HCT116 (cell line): ENCODE measurements at regions not wholly inside any gene's neighbourhood (a gene's known extent, or its start where the extent isn't known, plus 50 kb on each side); places are given as distances from the start of the nearest gene placed in this dataset.

Source experiments
- ATAC-seq: fragments of 200-7000 bp; cut with Tn5 transposase; 2 replicates; pipeline ENCODE4 v1.9.1; 2020; ENCODE audit warnings: mild to moderate bottlenecking, moderate library complexity
- BruUV-seq: library from RNA; stranded (reverse); fragments of 400-500 nt; replicated peaks from 2 replicates; lab custom pipeline; 2021; lab: Mats Ljungman, UMichigan
- CTCF ChIA-PET: fragments of 300-600 bp; sonication (Branson Sonifier 250); formaldehyde crosslinking; loops from one replicate; lab custom pipeline; 2021; ENCODE audit warnings: antibody characterized with exemption; lab: Charles Lee
- POLR2A ChIA-PET: fragments of 300-600, 350-600 bp; sonication (Branson Sonifier 250); formaldehyde crosslinking; loops from one replicate; lab custom pipeline; 2021; ENCODE audit warnings: antibody characterized with exemption; lab: Charles Lee
- RAD21 ChIA-PET, 2 experiments: fragments of 300-600 bp; sonication (Branson Sonifier 250); formaldehyde crosslinking; loops; one replicate each; lab custom pipeline; 2023; ENCODE audit warnings: low total read pairs in 2 of 2; ENCODE audit not compliant: uncharacterized antibody in 2 of 2, unreplicated experiment in 2 of 2, low non-redundant PET in 1 of 2; lab: Charles Lee
- DNase-seq: peaks from one replicate; pipeline ENCODE4 v3.0.0-alpha.2; 2010; ENCODE audit warnings: low read depth, low spot score
- H2AFZ ChIP-seq: fragments of 200-600 bp; shearing (Covaris generic), sonication (generic); 2 replicates; pipeline ENCODE4 v1.6.1; 2017; ENCODE audit warnings: low read depth, mixed run types, mixed read lengths, antibody characterized with exemption, low read length; ENCODE audit not compliant: poor library complexity, severe bottlenecking
- H3K27ac ChIP-seq: 2 replicates; pipeline ENCODE4 v1.5.1; 2012; ENCODE audit warnings: low read depth, low read length
- H3K27me3 ChIP-seq: fragments of 200-600 bp; sonication (generic); 2 replicates; pipeline ENCODE4 v1.6.1; 2016; ENCODE audit warnings: mixed run types, low read length, mixed read lengths; ENCODE audit not compliant: insufficient read depth
- H3K36me3 ChIP-seq, 2 experiments: fragments of 200-500 bp in 1 of 2; fragments of 200-600 bp in 1 of 2; sonication (Bioruptor generic) in 1 of 2; sonication (generic) in 1 of 2; 2 replicates each; pipeline versions ENCODE4 v1.5.1 to v1.6.1; 2014 to 2016; ENCODE audit warnings: low read length in 2 of 2, inconsistent platforms in 1 of 2, mixed read lengths in 1 of 2, mixed run types in 1 of 2; ENCODE audit not compliant: insufficient read depth in 2 of 2, control insufficient read depth in 1 of 2
- H3K4me1 ChIP-seq, 2 experiments: fragments of 200-600 bp in 1 of 2; sonication (generic) in 1 of 2; 2 replicates each; pipeline versions ENCODE4 v1.5.1 to v1.6.1; 2012 to 2017; ENCODE audit warnings: low read length in 2 of 2, inconsistent platforms in 1 of 2, mild to moderate bottlenecking in 1 of 2, mixed read lengths in 1 of 2, mixed run types in 1 of 2, moderate library complexity in 1 of 2; ENCODE audit not compliant: insufficient read depth in 2 of 2, control insufficient read depth in 1 of 2
- H3K4me2 ChIP-seq: fragments of 200-600 bp; sonication (generic); 2 replicates; pipeline ENCODE4 v1.6.1; 2017; ENCODE audit warnings: mixed run types, low read length, mixed read lengths
- H3K4me3 ChIP-seq, 2 experiments: fragments of 200-600 bp in 1 of 2; sonication (generic) in 1 of 2; replicated peaks in 1 of 2; 2 replicates each; pipeline ENCODE4 v1.5.1; 2011 to 2016; ENCODE audit warnings: low read length in 2 of 2, control low read depth in 1 of 2, low read depth in 1 of 2, mild to moderate bottlenecking in 1 of 2, mixed read lengths in 1 of 2, mixed run types in 1 of 2
- H3K79me2 ChIP-seq: fragments of 200-600 bp; sonication (generic); 2 replicates; pipeline ENCODE4 v1.6.1; 2017; ENCODE audit warnings: mild to moderate bottlenecking, mixed run types, low read length, moderate library complexity, mixed read lengths; ENCODE audit not compliant: insufficient read depth
- H3K9ac ChIP-seq: fragments of 200-600 bp; sonication (generic); 2 replicates; pipeline ENCODE4 v1.6.1; 2016; ENCODE audit warnings: low read length, mixed read lengths
- H3K9me2 ChIP-seq: fragments of 200-600 bp; sonication (generic), shearing (Covaris generic); 2 replicates; pipeline ENCODE4 v1.6.1; 2017; ENCODE audit warnings: mixed run types, mild to moderate bottlenecking, moderate library complexity; ENCODE audit not compliant: insufficient read depth
- H3K9me3 ChIP-seq, 2 experiments: fragments of 200-500 bp in 1 of 2; fragments of 200-600 bp in 1 of 2; sonication (Bioruptor generic) in 1 of 2; sonication (generic) in 1 of 2; 2 replicates each; pipeline ENCODE4 v1.6.1; 2014 to 2017; ENCODE audit warnings: low read length in 2 of 2, mixed read lengths in 2 of 2, inconsistent platforms in 1 of 2, low read depth in 1 of 2, mild to moderate bottlenecking in 1 of 2, mixed run types in 1 of 2, moderate library complexity in 1 of 2; ENCODE audit not compliant: control insufficient read depth in 1 of 2, insufficient read depth in 1 of 2
- H4K20me1 ChIP-seq: fragments of 200-600 bp; sonication (generic), shearing (Covaris generic); 2 replicates; pipeline ENCODE4 v1.6.1; 2017; ENCODE audit warnings: mixed run types, mild to moderate bottlenecking, moderate library complexity; ENCODE audit not compliant: insufficient read depth
- ATF3 ChIP-seq: IDR thresholded peaks from 2 replicates; pipeline ENCODE4 v1.6.1; 2012
- CBX3 ChIP-seq: IDR thresholded peaks from 2 replicates; pipeline ENCODE4 v1.6.1; 2012; ENCODE audit warnings: low read depth
- CEBPB ChIP-seq: IDR thresholded peaks from 2 replicates; pipeline ENCODE4 v1.6.1; 2012; ENCODE audit warnings: low read depth
- EGR1 ChIP-seq: IDR thresholded peaks from 2 replicates; pipeline ENCODE4 v1.6.1; 2012; ENCODE audit warnings: low read depth
- EZH2 ChIP-seq: fragments of 200-600 bp; sonication (generic); IDR thresholded peaks from 2 replicates; pipeline ENCODE4 v1.6.1; 2017; ENCODE audit warnings: antibody characterized with exemption, mixed run types
- EZH2phosphoT487 ChIP-seq: fragments of 200-600 bp; IDR thresholded peaks from 2 replicates; pipeline ENCODE4 v1.6.1; 2018; ENCODE audit warnings: antibody characterized with exemption, borderline replicate concordance
- FOSL1 ChIP-seq: IDR thresholded peaks from 2 replicates; pipeline ENCODE4 v1.6.1; 2012; ENCODE audit warnings: low read depth
- JUND ChIP-seq: IDR thresholded peaks from 2 replicates; pipeline ENCODE4 v1.6.1; 2012
- POLR2A ChIP-seq: IDR thresholded peaks from 2 replicates; pipeline ENCODE4 v1.7.0; 2011; ENCODE audit warnings: borderline replicate concordance; ENCODE audit not compliant: insufficient read depth, insufficient read length; ENCODE audit errors: extremely low read depth
- POLR2AphosphoS5 ChIP-seq: IDR thresholded peaks from 2 replicates; pipeline ENCODE4 v1.6.1; 2011; ENCODE audit warnings: mild to moderate bottlenecking, low read depth, low read length, moderate library complexity
- RAD21 ChIP-seq: IDR thresholded peaks from 2 replicates; pipeline ENCODE4 v1.6.1; 2012; ENCODE audit warnings: low read depth, mild to moderate bottlenecking
- REST ChIP-seq: IDR thresholded peaks from 2 replicates; pipeline ENCODE4 v1.6.1; 2012; ENCODE audit warnings: low read depth
- SIN3A ChIP-seq: IDR thresholded peaks from 2 replicates; pipeline ENCODE4 v1.6.1; 2012; ENCODE audit warnings: low read depth
- SRF ChIP-seq: IDR thresholded peaks from 2 replicates; pipeline ENCODE4 v1.6.1; 2012; ENCODE audit warnings: low read depth
- YY1 ChIP-seq: IDR thresholded peaks from 2 replicates; pipeline ENCODE4 v1.6.1; 2011; ENCODE audit warnings: low read length, low read depth, moderate library complexity, mild to moderate bottlenecking; ENCODE audit not compliant: insufficient replicate concordance; ENCODE audit errors: extremely low read depth
- ZBTB33 ChIP-seq: IDR thresholded peaks from 2 replicates; pipeline ENCODE4 v1.6.1; 2011; ENCODE audit warnings: mild to moderate bottlenecking, low read length, moderate library complexity; ENCODE audit not compliant: insufficient replicate concordance; ENCODE audit errors: extremely low read depth
- ZFX ChIP-seq: fragments of 450-650 bp; IDR thresholded peaks from 2 replicates; pipeline ENCODE4 v1.6.1; 2017
- ZNF274 ChIP-seq: fragments of 200-500 bp; sonication (Bioruptor generic); IDR thresholded peaks from 2 replicates; pipeline ENCODE4 v1.6.1; 2014; ENCODE audit warnings: mild to moderate bottlenecking, low read depth, low read length, inconsistent platforms
- intact Hi-C: fragments of 100-400 bp; cut with micrococcal nuclease; formaldehyde crosslinking; loops from 2 replicates; pipeline ENCODE4 v1.10.0; 2022
- TF ChIP-seq, protein P1 (sequence below): IDR thresholded peaks from 2 replicates; pipeline ENCODE4 v1.6.1; 2012
- TF ChIP-seq, protein P2 (sequence below), 3 experiments: fragments of 200-600 bp in 1 of 3; sonication (generic) in 1 of 3; IDR thresholded peaks in 2 of 3; conservative IDR thresholded peaks in 1 of 3; 2 replicates each; pipeline ENCODE4 v1.5.1; 2012 to 2017; ENCODE audit warnings: low read depth in 2 of 3, low read length in 2 of 3, antibody characterized with exemption in 1 of 3, borderline replicate concordance in 1 of 3, control low read depth in 1 of 3, mild to moderate bottlenecking in 1 of 3, mixed read lengths in 1 of 3, mixed run types in 1 of 3, moderate library complexity in 1 of 3; ENCODE audit not compliant: insufficient read depth in 1 of 3

DNA sequence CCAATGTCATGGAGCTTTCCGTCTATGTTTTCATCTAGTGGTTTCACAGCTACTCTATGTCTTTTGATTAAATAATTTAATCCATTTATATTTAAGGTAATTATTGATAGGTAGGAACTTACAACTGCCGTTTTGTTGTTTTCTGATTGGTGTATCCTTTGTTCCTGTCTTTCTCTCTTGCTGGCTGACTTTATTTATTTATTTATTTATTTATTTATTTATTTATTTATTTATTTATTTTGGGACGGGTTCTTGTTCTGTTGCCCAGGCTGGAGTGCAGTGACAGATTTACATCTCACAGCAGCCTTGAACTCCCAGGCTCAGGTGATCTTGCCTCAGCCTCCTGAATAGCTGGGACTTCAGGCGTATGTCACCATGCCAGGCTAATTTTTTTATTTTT, 299.2 kb upstream of the COL8A1 start (continued):
- no peak for TF ChIP-seq EZH2
- no peak for TF ChIP-seq SRF

DNA sequence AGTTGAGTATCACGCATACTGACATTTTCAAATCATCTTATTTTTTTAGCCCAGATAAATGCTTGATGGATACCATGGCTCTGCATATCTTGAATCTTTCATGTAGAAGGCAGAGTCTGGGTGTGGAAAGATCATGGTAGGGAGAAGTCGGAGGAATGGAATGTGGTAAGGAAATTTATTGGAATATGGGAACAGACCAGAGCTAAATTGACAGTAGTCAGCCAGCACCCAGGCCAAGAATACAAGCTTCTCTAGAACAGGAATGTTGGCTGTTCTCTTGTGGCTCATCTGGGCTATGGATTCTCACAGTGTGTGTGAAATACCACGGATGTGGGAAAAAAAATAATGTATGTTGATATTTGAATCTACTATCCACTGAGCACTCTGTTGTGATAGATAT, 305.7 kb upstream of the COL8A1 start:
- ATAC-seq (no peak), DNase-seq (no peak)
- H4K20me1 ChIP-seq = no peaks in the 10 kb centered on the region
- intact Hi-C loops = no loop called here
- no peaks in the 10 kb centered on the region for H3K4me1 ChIP-seq
- no peak overlapping the region for H3K27ac ChIP-seq
- CTCF ChIA-PET = no interaction called here
- no peak overlapping the region for H2AFZ ChIP-seq
- POLR2A ChIA-PET = no interaction called here
- H3K4me2 ChIP-seq = no peak overlapping the region
- H3K9me2 ChIP-seq = no peaks in the 10 kb centered on the region
- no peak overlapping the region for H3K9ac ChIP-seq
- RAD21 ChIA-PET = no interaction called here
- H3K27me3 ChIP-seq = peaks cover 56% of the 10 kb centered on the region
- H3K79me2 ChIP-seq = no peaks in the 10 kb centered on the region
- no peak for TF ChIP-seq ZFX
- TF ChIP-seq, protein P1, sequence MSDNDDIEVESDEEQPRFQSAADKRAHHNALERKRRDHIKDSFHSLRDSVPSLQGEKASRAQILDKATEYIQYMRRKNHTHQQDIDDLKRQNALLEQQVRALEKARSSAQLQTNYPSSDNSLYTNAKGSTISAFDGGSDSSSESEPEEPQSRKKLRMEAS = no peak
- TF ChIP-seq ATF3 = no peak
- no peak for TF ChIP-seq SIN3A
- no peak for TF ChIP-seq YY1
- no peak for TF ChIP-seq REST
- TF ChIP-seq FOSL1 = no peak
- TF ChIP-seq, protein P2, sequence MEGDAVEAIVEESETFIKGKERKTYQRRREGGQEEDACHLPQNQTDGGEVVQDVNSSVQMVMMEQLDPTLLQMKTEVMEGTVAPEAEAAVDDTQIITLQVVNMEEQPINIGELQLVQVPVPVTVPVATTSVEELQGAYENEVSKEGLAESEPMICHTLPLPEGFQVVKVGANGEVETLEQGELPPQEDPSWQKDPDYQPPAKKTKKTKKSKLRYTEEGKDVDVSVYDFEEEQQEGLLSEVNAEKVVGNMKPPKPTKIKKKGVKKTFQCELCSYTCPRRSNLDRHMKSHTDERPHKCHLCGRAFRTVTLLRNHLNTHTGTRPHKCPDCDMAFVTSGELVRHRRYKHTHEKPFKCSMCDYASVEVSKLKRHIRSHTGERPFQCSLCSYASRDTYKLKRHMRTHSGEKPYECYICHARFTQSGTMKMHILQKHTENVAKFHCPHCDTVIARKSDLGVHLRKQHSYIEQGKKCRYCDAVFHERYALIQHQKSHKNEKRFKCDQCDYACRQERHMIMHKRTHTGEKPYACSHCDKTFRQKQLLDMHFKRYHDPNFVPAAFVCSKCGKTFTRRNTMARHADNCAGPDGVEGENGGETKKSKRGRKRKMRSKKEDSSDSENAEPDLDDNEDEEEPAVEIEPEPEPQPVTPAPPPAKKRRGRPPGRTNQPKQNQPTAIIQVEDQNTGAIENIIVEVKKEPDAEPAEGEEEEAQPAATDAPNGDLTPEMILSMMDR (IDR thresholded peaks at IDR 0.05 in 2 of 3, conservative IDR thresholded peaks at IDR 0.05 in 1 of 3; ENCODE audit: borderline replicate concordance in 1 of 3, insufficient read depth in 1 of 3, low read depth in 2 of 3, low read length in 2 of 3) = no peak
- no peak for TF ChIP-seq CEBPB
- no peak for TF ChIP-seq SRF
- no peak for TF ChIP-seq POLR2AphosphoS5
- TF ChIP-seq ZNF274 = no peak
- no peak for TF ChIP-seq EZH2phosphoT487
- TF ChIP-seq EGR1 = no peak
- TF ChIP-seq JUND = no peak
- no peak for TF ChIP-seq CBX3
- no peak for TF ChIP-seq POLR2A
- TF ChIP-seq RAD21 = no peak
- no peak for TF ChIP-seq ZBTB33
- no TSS peak for BruUV-seq
- no peaks in the 10 kb centered on the region for H3K9me3 ChIP-seq
- no peaks in the 10 kb centered on the region for H3K36me3 ChIP-seq
- no peak overlapping the region for H3K4me3 ChIP-seq
